ENCODE measurements at regions not wholly inside any gene's neighbourhood (a gene's known extent, or its start where the extent isn't known, plus 50 kb on each side); places are given as distances from the start of the nearest gene placed in this dataset.
A peak's percentile ranks its signal among the peaks of the same experiment; 100 is the strongest.

GRCh38 chr5:91257301-91257700 lies 125.8 kb downstream of the ARRDC3 start:
- TF ChIP-seq, protein P1, sequence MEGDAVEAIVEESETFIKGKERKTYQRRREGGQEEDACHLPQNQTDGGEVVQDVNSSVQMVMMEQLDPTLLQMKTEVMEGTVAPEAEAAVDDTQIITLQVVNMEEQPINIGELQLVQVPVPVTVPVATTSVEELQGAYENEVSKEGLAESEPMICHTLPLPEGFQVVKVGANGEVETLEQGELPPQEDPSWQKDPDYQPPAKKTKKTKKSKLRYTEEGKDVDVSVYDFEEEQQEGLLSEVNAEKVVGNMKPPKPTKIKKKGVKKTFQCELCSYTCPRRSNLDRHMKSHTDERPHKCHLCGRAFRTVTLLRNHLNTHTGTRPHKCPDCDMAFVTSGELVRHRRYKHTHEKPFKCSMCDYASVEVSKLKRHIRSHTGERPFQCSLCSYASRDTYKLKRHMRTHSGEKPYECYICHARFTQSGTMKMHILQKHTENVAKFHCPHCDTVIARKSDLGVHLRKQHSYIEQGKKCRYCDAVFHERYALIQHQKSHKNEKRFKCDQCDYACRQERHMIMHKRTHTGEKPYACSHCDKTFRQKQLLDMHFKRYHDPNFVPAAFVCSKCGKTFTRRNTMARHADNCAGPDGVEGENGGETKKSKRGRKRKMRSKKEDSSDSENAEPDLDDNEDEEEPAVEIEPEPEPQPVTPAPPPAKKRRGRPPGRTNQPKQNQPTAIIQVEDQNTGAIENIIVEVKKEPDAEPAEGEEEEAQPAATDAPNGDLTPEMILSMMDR (IDR thresholded peaks at IDR 0.05; ENCODE audit: insufficient read depth, low read depth, low read length), result no peak
- no peak overlapping the region for H3K4me3 ChIP-seq (ENCODE audit: low read depth, low read length)
- no peak for DNase-seq (ENCODE audit: low read depth)

DNA sequence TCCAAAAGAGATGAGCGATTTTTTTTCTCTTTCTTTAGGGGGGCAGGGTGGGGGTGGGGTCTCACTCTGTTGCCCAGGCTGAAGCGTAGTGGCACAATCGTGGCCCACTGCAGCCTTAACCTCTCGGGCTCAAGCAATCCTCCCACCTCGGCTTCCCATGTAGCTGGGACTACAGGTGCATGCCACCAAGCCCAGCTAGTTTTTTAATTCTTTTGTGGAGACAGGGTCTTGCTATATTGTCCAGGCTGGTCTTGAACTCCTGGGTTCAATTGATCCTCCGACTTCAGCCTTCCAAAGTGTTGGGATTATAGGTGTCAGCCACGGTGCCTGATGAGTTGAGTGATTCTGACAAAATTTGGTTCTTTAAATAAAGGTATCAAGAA lies 127.0 kb downstream of the ARRDC3 start:
- no peak overlapping the region for H3K4me3 ChIP-seq (ENCODE audit: low read depth, low read length)
- TF ChIP-seq, protein P1 (IDR thresholded peaks at IDR 0.05; ENCODE audit: insufficient read depth, low read depth, low read length), result no peak
- no peak for DNase-seq (ENCODE audit: low read depth)

DNA sequence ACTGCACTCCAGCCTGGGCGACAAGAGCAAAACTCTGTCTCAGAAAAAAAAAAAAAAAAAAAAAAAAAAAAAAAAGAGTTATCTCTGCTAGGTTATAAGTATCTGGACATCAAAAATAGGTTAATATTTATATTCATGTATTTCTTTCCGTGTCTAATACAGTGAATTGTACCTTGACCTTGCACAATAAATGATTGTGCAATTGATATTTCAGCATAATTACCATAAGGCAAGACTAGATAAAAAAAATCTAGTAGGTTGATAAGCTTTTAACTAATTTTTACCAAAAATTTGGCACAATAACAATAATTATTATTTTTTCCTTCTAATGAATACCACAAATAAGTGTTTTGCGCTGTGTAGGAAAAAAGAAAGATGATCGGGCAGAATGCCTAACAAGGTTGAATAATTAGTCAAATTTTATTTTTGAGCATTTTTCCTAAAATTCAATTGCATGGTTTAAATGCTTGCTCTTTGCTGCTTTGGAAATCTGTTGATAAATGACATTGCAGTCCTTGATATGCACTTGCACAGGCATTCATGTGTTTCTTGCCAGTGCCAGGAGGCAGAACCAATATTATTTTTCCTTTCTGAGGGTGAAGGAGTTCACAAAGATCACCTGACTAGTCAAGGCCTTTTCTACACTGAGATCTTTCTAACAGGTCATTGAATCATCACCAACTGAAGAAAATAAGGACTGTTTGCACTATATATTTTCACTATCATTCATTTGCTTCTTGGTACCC lies 127.5 kb downstream of the ARRDC3 start:
- H3K4me3 ChIP-seq (ENCODE audit: low read depth, low read length), result no peak overlapping the region
- DNase-seq (ENCODE audit: low read depth), result no peak
- TF ChIP-seq, protein P1 (IDR thresholded peaks at IDR 0.05; ENCODE audit: insufficient read depth, low read depth, low read length), result no peak

- H3K4me3 ChIP-seq (ENCODE audit: low read depth, low read length), result no peak overlapping the region
- TF ChIP-seq, protein P1 (IDR thresholded peaks at IDR 0.05; ENCODE audit: insufficient read depth, low read depth, low read length), result no peak
- no peak for DNase-seq (ENCODE audit: low read depth)
These were observed 130.2 kb downstream of the ARRDC3 start for GRCh38 chr5:91252916-91253315.

- DNase-seq (ENCODE audit: low read depth), result peak; percentile 33
- no peak overlapping the region for H3K4me3 ChIP-seq (ENCODE audit: low read depth, low read length)
- TF ChIP-seq, protein P1 (IDR thresholded peaks at IDR 0.05; ENCODE audit: insufficient read depth, low read depth, low read length), result peak; percentile 5
These were observed 137.2 kb downstream of the ARRDC3 start for GRCh38 chr5:91245871-91246270.

DNA sequence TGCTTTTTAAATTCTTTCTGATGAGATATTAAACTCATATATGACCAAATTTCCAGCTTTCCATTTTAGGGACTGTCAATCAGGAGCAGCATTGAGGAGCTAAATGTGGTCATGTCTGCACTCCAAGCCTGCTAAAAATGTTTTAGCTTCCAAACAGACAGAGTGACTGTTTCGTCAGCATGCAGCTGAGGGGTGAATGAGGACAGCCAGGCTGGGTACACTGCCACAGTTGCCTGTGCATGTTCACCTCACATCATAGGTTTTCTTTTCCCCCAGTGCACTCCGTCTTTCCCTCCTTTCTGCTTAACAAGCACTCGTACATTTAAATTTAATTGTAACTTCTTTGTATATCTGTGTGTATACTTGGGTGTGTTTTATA lies 138.1 kb downstream of the ARRDC3 start:
- TF ChIP-seq, protein P1 (IDR thresholded peaks at IDR 0.05; ENCODE audit: insufficient read depth, low read depth, low read length), result no peak
- H3K4me3 ChIP-seq (ENCODE audit: low read depth, low read length), result no peak overlapping the region
- no peak for DNase-seq (ENCODE audit: low read depth)
